ENCODE measurements at regions not wholly inside any gene's neighbourhood (a gene's known extent, or its start where the extent isn't known, plus 50 kb on each side); places are given as distances from the start of the nearest gene placed in this dataset.

DNA sequence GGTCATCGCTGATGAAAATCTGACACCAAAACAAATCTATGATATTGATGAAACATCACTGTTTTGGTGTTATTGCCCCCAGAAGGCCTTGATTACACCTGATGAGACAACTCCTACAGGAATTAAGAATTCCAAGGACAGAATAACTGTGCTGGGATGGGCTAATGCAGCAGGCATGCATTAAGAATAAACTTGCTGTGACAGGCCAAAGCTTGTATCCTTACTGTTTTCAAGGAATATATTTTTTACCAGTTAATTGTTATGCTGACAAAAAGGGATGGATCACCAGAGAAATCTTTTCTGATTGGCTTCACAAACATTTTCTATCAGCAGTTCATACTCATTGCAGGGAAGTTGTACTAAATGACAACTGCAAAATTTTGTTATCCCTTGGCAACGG, 278.2 kb downstream of the IKZF2 start:
- TF ChIP-seq, protein P1, sequence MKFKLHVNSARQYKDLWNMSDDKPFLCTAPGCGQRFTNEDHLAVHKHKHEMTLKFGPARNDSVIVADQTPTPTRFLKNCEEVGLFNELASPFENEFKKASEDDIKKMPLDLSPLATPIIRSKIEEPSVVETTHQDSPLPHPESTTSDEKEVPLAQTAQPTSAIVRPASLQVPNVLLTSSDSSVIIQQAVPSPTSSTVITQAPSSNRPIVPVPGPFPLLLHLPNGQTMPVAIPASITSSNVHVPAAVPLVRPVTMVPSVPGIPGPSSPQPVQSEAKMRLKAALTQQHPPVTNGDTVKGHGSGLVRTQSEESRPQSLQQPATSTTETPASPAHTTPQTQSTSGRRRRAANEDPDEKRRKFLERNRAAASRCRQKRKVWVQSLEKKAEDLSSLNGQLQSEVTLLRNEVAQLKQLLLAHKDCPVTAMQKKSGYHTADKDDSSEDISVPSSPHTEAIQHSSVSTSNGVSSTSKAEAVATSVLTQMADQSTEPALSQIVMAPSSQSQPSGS (tag by site-specific recombination; IDR thresholded peaks at IDR 0.05; ENCODE audit: low read depth) = no peak
- TF ChIP-seq, protein P2, sequence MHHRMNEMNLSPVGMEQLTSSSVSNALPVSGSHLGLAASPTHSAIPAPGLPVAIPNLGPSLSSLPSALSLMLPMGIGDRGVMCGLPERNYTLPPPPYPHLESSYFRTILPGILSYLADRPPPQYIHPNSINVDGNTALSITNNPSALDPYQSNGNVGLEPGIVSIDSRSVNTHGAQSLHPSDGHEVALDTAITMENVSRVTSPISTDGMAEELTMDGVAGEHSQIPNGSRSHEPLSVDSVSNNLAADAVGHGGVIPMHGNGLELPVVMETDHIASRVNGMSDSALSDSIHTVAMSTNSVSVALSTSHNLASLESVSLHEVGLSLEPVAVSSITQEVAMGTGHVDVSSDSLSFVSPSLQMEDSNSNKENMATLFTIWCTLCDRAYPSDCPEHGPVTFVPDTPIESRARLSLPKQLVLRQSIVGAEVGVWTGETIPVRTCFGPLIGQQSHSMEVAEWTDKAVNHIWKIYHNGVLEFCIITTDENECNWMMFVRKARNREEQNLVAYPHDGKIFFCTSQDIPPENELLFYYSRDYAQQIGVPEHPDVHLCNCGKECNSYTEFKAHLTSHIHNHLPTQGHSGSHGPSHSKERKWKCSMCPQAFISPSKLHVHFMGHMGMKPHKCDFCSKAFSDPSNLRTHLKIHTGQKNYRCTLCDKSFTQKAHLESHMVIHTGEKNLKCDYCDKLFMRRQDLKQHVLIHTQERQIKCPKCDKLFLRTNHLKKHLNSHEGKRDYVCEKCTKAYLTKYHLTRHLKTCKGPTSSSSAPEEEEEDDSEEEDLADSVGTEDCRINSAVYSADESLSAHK (tag by site-specific recombination; IDR thresholded peaks at IDR 0.05) = no peak
- TF ChIP-seq ZNF121 (tag by site-specific recombination; IDR thresholded peaks at IDR 0.05) = no peak

Measured in HEK293 (cell line).